B cell (primary cell): ENCODE measurements at regions not wholly inside any gene's neighbourhood (a gene's known extent, or its start where the extent isn't known, plus 50 kb on each side); places are given as distances from the start of the nearest gene placed in this dataset.

Experiments
- ATAC-seq: fragments of 200-7000 bp; cut with Tn5 transposase; one replicate; pipeline ENCODE4 v1.10.0; 2021; ENCODE audit warnings: low read depth, mild to moderate bottlenecking, moderate number of reproducible peaks, moderate library complexity
- CTCF ChIA-PET: fragments of 350-600 bp; sonication (Branson Sonifier 250); formaldehyde crosslinking; loops from one replicate; lab custom pipeline; 2021; ENCODE audit warnings: antibody characterized with exemption, inconsistent platforms; lab: Charles Lee
- POLR2A ChIA-PET: fragments of 350-600 bp; sonication (Branson Sonifier 250); formaldehyde crosslinking; loops from one replicate; lab custom pipeline; 2021; ENCODE audit warnings: antibody characterized with exemption; lab: Charles Lee
- DNase-seq: peaks from one replicate; pipeline ENCODE4 v3.0.0; 2013
- H2AFZ ChIP-seq: 2 replicates; pipeline ENCODE4 v1.6.1; 2012; ENCODE audit warnings: mild to moderate bottlenecking, low read depth, low read length; ENCODE audit not compliant: insufficient read depth, poor library complexity, severe bottlenecking
- H3K27ac ChIP-seq, 2 donors: 1 replicate in 1 of 2; 2 replicates in 1 of 2; pipeline ENCODE4 v1.5.1; 2012 to 2013; ENCODE audit warnings: low read length in 2 of 2, mild to moderate bottlenecking in 2 of 2, moderate library complexity in 1 of 2
- H3K27me3 ChIP-seq, 4 experiments: fragments of 200-600 bp in 1 of 4; sonication (generic) in 1 of 4; replicated peaks in 1 of 4; 1 replicate in 2 of 4; 2 replicates in 2 of 4; pipeline versions ENCODE4 v1.6.1 to v1.7.0; 2013 to 2016; ENCODE audit warnings: low read length in 3 of 4, mild to moderate bottlenecking in 2 of 4, mixed read lengths in 1 of 4, moderate library complexity in 1 of 4; ENCODE audit not compliant: insufficient read depth in 4 of 4, control insufficient read depth in 3 of 4; ENCODE audit errors: control extremely low read depth in 1 of 4
- H3K36me3 ChIP-seq, 2 experiments: replicated peaks in 1 of 2; 1 replicate in 1 of 2; 2 replicates in 1 of 2; pipeline versions ENCODE4 v1.6.1 to v1.7.1; 2013; ENCODE audit warnings: low read length in 1 of 2; ENCODE audit not compliant: insufficient read depth in 2 of 2, control insufficient read depth in 1 of 2; ENCODE audit errors: control extremely low read depth in 1 of 2, extremely low read depth in 1 of 2
- H3K4me1 ChIP-seq, 2 donors: fragments of 200-600 bp in 1 of 2; sonication (generic) in 1 of 2; 1 replicate in 1 of 2; 2 replicates in 1 of 2; pipeline versions ENCODE4 v1.5.1 to v1.6.1; 2013 to 2017; ENCODE audit warnings: low read length in 2 of 2; ENCODE audit not compliant: control insufficient read depth in 2 of 2, insufficient read depth in 2 of 2
- H3K4me2 ChIP-seq: replicated peaks from 2 replicates; pipeline ENCODE3; 2012; ENCODE audit warnings: mild to moderate bottlenecking, low read depth, low read length; ENCODE audit not compliant: poor library complexity, severe bottlenecking
- H3K4me3 ChIP-seq, 5 experiments: fragments of 200-600 bp in 1 of 5; sonication (generic) in 1 of 5; 1 replicate in 3 of 5; 2 replicates in 2 of 5; pipeline versions ENCODE4 v1.5.1 to v1.7.0; 2011 to 2016; ENCODE audit warnings: low read length in 4 of 5, mild to moderate bottlenecking in 4 of 5, low read depth in 2 of 5, control low read depth in 1 of 5, moderate library complexity in 1 of 5; ENCODE audit not compliant: insufficient read depth in 1 of 5; ENCODE audit errors: control extremely low read depth in 1 of 5, extremely low read depth in 1 of 5
- H3K79me2 ChIP-seq: fragments of 200-600 bp; sonication (generic); one replicate; pipeline ENCODE4 v1.6.0; 2016; ENCODE audit warnings: low read length; ENCODE audit not compliant: control insufficient read depth, insufficient read depth
- H3K9ac ChIP-seq: fragments of 200-600 bp; sonication (generic); 2 replicates; pipeline ENCODE4 v1.6.1; 2017; ENCODE audit warnings: mild to moderate bottlenecking, low read length, moderate library complexity
- H3K9me3 ChIP-seq, 3 donors: one replicate each; pipeline versions ENCODE4 v1.6.1 to v1.7.1; 2013; ENCODE audit warnings: low read length in 2 of 3; ENCODE audit not compliant: control insufficient read depth in 2 of 3, insufficient read depth in 1 of 3; ENCODE audit errors: control extremely low read depth in 1 of 3
- H4K20me1 ChIP-seq: 2 replicates; pipeline ENCODE4 v1.6.0; 2012; ENCODE audit warnings: mild to moderate bottlenecking, low read length; ENCODE audit not compliant: insufficient read depth, control insufficient read depth, poor library complexity, severe bottlenecking
- H3K27ac Mint-ChIP-seq: one replicate; pipeline ENCODE4 v1.8.0; 2021; ENCODE audit warnings: mixed read lengths
- H3K27me3 Mint-ChIP-seq: one replicate; pipeline ENCODE4 v1.8.0; 2021; ENCODE audit warnings: mixed read lengths
- H3K4me1 Mint-ChIP-seq: one replicate; pipeline ENCODE4 v1.8.0; 2021; ENCODE audit warnings: mixed read lengths
- H3K4me3 Mint-ChIP-seq: one replicate; pipeline ENCODE4 v1.8.0; 2021; ENCODE audit warnings: mixed read lengths
- H3K9me3 Mint-ChIP-seq: one replicate; pipeline ENCODE4 v1.8.0; 2022; ENCODE audit warnings: mixed read lengths; ENCODE audit not compliant: insufficient read depth
- EZH2 ChIP-seq: IDR thresholded peaks from 2 replicates; pipeline ENCODE4 v1.6.1; 2012; ENCODE audit warnings: borderline replicate concordance, low read depth, mild to moderate bottlenecking, moderate library complexity, low read length; ENCODE audit not compliant: insufficient read depth, poor library complexity, severe bottlenecking
- WGBS: methylation state at CpG from one replicate; pipeline ENCODE4 v1.1.5; 2013; ENCODE audit warnings: missing lambda C conversion rate; ENCODE audit not compliant: insufficient coverage; 5-methylcytosine and 5-hydroxymethylcytosine counted together
- intact Hi-C: fragments of 100-400 bp; cut with micrococcal nuclease; formaldehyde crosslinking; loops from one replicate; pipeline ENCODE4 v1.10.0; 2022
- TF ChIP-seq, protein P1 (sequence below): fragments of 200-600 bp; IDR thresholded peaks from one replicate; pipeline ENCODE4 v1.8.0; 2022; ENCODE audit warnings: antibody characterized with exemption, mild to moderate bottlenecking

- no peak for DNase-seq
- H3K79me2 ChIP-seq: no peaks in the 10 kb centered on the region
- H3K9ac ChIP-seq: no peak overlapping the region
- no peaks in the 10 kb centered on the region for H4K20me1 ChIP-seq
- H3K9me3 ChIP-seq: no peaks in the 10 kb centered on the region
- ATAC-seq: no peak
- 83% methylated on average over 1 of the region's 2 CpGs for WGBS
- no peaks in the 10 kb centered on the region for H3K36me3 ChIP-seq
- H3K4me3 Mint-ChIP-seq: no peak overlapping the region
- no peak overlapping the region for H2AFZ ChIP-seq
- H3K4me1 ChIP-seq: no peaks in the 10 kb centered on the region
- no peak overlapping the region for H3K4me3 ChIP-seq
- no peaks in the 10 kb centered on the region for H3K4me1 Mint-ChIP-seq
- CTCF ChIA-PET: no interaction called here
- H3K4me2 ChIP-seq: no peak overlapping the region
- no peaks in the 10 kb centered on the region for H3K9me3 Mint-ChIP-seq
- POLR2A ChIA-PET: no interaction called here
- H3K27ac Mint-ChIP-seq: no peak overlapping the region
- no peak for TF ChIP-seq EZH2
- TF ChIP-seq, protein P1, sequence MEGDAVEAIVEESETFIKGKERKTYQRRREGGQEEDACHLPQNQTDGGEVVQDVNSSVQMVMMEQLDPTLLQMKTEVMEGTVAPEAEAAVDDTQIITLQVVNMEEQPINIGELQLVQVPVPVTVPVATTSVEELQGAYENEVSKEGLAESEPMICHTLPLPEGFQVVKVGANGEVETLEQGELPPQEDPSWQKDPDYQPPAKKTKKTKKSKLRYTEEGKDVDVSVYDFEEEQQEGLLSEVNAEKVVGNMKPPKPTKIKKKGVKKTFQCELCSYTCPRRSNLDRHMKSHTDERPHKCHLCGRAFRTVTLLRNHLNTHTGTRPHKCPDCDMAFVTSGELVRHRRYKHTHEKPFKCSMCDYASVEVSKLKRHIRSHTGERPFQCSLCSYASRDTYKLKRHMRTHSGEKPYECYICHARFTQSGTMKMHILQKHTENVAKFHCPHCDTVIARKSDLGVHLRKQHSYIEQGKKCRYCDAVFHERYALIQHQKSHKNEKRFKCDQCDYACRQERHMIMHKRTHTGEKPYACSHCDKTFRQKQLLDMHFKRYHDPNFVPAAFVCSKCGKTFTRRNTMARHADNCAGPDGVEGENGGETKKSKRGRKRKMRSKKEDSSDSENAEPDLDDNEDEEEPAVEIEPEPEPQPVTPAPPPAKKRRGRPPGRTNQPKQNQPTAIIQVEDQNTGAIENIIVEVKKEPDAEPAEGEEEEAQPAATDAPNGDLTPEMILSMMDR: no peak
- no peak overlapping the region for H3K27ac ChIP-seq
- H3K27me3 ChIP-seq: no peaks in the 10 kb centered on the region
- H3K27me3 Mint-ChIP-seq: no peaks in the 10 kb centered on the region
- intact Hi-C loops: no loop called here
Measured at GRCh38 chr3:124420392-124420791, 309.9 kb upstream of the UMPS start.

DNA sequence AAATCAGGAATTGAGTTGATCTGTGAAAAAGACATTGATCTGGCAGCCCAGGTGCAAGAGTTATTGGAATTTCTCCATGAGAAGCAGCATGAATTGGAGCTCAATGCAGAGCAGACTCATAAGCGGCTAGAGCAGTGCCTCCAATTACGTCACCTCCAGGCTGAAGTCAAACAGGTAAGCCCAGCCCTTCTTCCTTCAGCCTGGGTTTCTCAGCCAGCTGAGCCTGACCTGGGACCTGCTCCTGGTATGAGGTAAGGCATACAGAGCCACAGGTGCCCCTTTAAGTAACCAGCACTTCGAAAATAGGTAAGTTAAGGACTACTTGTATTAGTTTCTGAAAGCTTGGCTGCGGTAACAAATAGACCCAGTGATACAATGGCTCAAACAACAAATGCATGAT lies 307.4 kb upstream of the UMPS start:
- intact Hi-C loops: no loop called here
- CTCF ChIA-PET: no interaction called here
- Histone ChIP-seq H3K27me3 (no peaks in the 10 kb centered on the region), H3K27ac (no peak overlapping the region), H2AFZ (no peak overlapping the region), H3K4me1 (no peaks in the 10 kb centered on the region), H3K36me3 (no peaks in the 10 kb centered on the region), H3K9ac (no peak overlapping the region), H3K4me2 (no peak overlapping the region), H3K9me3 (no peaks in the 10 kb centered on the region), H4K20me1 (no peaks in the 10 kb centered on the region), H3K4me3 (no peak overlapping the region), H3K79me2 (no peaks in the 10 kb centered on the region)
- POLR2A ChIA-PET: no interaction called here
- no peak for TF ChIP-seq EZH2
- TF ChIP-seq, protein P1: no peak
- Mint-ChIP-seq H3K4me3 (no peak overlapping the region), H3K27ac (no peak overlapping the region), H3K9me3 (no peaks in the 10 kb centered on the region), H3K4me1 (no peaks in the 10 kb centered on the region), H3K27me3 (no peaks in the 10 kb centered on the region)
- 94% methylated on average over 2 of the region's 4 CpGs for WGBS
- no peak for ATAC-seq
- DNase-seq: no peak
